ENCODE measurements at regions not wholly inside any gene's neighbourhood (a gene's known extent, or its start where the extent isn't known, plus 50 kb on each side); places are given as distances from the start of the nearest gene placed in this dataset.
"Not testable (repeated sequence)": the region's sequence is repeated elsewhere in the genome, so short reads cannot be mapped to it uniquely, and the experiment has no call there.

GRCh38 chr18:30929718-30930117 lies 112.8 kb downstream of the DSC3 start:
- FAIRE-seq: no peak

DNA sequence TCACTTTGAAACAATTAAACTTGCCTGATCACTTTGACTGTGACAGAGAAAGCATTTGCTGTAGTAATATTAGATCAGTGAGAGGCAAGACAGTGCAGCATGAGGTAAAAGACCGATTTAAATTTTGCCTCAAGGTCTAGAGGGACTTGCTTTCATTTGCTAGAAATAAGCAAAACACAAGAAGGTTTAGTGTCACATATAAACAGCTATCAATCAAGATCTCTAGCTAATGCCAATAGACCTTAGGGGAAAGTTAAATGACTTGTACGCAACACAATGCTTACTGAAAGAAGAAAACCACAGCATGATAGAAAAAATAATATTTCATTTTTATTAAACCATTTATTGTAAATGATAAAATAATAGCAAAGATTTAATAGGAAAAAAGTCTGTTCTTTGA lies 113.5 kb downstream of the DSC3 start:
- FAIRE-seq: no peak

DNA sequence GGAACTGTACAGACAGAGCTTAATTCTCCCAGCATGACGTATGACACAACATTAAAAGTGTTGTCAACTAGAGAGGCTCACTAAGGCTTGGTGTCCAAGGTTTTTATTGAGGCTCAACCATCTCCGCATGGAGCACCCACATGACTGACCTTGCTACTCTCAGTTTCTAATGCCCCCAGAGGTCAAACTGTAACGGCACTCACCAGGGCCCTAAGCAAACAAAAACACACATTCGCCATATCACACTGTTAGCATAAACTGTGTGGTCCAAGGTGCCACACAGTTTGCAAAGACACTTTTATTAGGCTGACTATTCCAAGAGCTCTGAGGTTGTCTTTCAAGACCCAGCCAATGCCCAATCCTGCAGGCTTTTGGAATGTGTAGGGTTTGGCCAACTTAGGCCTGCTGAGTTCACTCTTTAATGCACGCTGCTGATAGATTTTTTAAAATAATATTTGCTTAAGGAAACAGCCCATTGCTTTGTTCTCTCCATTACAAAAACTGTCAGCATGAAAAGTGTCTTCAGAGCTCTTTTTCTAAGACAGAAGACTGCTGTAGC lies 114.9 kb downstream of the DSC3 start:
- FAIRE-seq: no peak

DNA sequence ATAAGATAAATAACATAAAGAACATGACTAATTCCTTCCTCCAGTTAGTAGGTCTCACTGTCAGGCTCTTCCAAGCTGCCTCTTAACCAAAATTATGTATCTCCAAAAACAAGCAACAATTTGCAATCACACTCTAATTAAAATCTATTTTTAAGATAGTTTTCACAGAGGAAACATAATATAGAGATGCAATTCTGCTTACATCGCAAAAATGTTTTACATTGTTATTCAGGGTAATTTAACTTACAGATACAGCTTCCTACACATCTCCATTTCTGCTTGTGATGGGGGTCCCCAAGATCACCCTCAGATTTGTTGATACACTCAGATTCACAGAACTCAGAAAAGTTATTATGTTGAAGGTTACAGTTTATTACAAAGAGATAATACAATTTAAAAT lies 115.5 kb downstream of the DSC3 start:
- no peak for FAIRE-seq

GRCh38 chr18:30925795-30926194 lies 116.7 kb downstream of the DSC3 start:
- no peak for FAIRE-seq

- no peak for FAIRE-seq
Measured at GRCh38 chr18:30920757-30921156, 121.8 kb downstream of the DSC3 start.

DNA sequence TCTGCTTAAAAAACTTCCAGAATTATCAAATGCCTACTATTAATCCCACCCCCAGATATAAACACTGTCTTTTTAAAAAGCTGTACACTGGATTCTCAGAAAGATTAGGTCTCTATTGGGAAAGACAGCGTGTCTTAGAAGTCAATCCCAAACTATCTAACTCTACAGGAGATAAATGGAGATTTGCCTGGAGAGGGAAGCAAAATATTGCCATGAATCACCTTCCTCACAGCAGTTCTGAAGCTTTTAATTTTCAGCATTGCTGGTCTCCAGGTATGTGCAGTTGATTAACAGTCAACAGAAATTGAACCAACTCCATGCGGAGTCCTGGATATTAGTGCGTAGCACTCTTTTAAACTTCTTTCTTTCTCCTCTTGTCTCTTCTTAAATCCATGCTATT lies 122.2 kb downstream of the DSC3 start:
- FAIRE-seq: no peak

DNA sequence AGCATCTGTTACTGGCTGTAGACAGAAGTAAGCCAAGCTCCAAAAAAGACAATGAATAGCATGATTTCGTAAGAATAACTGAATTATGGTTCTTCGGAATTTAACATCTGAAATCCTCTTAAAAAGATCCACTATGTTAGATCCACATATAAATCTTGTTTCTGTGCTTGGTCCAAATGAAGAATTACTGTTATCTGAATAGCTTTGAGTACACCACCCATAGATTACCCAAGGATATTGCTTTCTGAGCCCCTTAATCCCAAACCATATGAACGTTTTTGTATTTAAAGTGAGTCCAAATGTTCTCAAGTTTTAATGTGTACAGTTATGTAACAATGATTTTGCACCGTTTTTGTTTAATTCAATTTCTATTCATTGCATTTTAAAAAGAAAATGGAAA lies 124.9 kb downstream of the DSC3 start:
- no peak for FAIRE-seq

- no peak for FAIRE-seq
Measured at GRCh38 chr18:30915336-30915988, 127.1 kb downstream of the DSC3 start.

GRCh38 chr18:30908381-30908780 lies 134.2 kb downstream of the DSC3 start:
- FAIRE-seq: no peak

DNA sequence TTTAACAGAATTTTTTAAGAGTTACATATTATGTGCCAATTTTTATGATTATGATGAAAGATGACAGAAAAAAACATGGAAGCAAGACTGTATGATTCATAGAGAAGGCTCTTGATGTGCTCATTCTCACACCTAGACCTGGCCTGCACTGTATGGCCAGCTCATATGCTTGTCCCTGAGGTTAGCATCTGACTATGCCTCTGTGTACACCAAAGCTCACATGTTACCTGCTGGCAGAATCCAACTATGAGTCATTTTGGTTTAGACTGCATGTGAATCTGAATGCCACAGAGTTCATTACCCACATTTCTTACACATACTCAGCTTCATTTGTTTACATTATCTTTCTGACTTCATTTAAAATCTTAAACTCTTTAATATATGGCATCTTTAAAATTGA lies 139.0 kb downstream of the DSC3 start:
- FAIRE-seq: no peak

- FAIRE-seq: no peak
Measured at GRCh38 chr18:30889519-30890301, 152.8 kb downstream of the DSC3 start.

- no peak for FAIRE-seq
Measured at GRCh38 chr18:30888344-30888743, 154.2 kb downstream of the DSC3 start.

- no peak for FAIRE-seq
Measured at GRCh38 chr18:30886998-30887397, 155.5 kb downstream of the DSC3 start.

GRCh38 chr18:30870466-30870865 lies 172.1 kb downstream of the DSC3 start:
- FAIRE-seq: no peak

DNA sequence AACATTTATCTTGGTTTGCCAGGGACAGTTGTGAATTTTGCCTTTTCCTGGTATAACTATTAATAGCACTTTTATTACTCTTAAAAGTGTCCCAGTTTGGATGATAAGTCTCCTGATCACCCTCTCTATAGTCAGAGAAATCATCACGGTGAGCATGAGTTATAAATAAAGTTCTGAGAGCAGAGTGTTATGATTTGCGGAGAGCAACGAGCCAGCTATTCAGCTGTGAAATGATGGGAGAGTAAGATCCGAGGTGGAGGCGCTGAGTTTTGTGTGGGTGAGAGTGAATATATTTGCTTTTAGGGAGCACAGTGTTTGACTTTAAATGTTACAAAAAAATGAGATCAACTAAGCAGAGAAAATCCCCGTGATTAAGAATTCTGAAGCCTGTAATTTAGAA lies 179.6 kb downstream of the DSC3 start:
- no peak for FAIRE-seq

DNA sequence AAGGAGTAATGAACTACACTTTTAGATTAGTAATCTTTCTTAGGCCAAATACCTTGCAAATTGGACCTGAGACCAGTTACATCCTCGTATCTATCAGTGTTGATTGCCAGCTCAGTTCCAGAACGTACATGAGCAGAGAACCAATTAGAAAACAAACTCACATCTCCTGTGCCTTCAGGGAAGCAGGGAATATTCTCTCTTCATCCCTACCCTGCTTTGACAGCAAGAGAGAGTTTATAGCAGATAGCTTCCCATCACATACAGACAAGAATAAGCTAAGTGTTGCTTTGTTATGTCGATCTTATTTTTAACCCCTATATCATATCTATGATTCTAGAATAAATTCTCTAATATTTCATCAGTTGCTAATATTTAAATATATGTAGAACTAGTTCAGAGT lies 181.8 kb downstream of the DSC3 start:
- FAIRE-seq: no peak

- FAIRE-seq: no peak
Measured at GRCh38 chr18:30859036-30859435, 183.5 kb downstream of the DSC3 start.

GRCh38 chr18:30858560-30858959 lies 184.0 kb downstream of the DSC3 start:
- no peak for FAIRE-seq

- no peak for FAIRE-seq
Measured at GRCh38 chr18:30855762-30856161, 186.8 kb downstream of the DSC3 start.

DNA sequence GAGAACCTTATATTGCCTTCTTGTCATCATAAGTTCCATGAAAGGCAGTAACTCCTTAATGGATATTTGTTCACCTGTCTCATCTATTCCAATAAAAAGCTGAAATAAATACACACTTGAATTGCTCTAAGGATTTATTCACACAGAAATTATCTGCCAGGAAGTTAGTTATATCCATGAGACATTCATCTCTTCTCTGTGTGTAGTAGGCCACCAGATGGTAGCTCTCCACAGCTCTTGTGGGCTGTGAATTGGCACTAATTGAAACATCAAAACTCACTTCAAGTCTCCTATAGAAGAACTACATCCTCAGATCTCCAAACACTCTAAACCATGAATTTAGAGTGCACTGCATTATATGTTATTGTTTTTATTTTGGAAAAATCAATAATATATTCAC lies 189.6 kb downstream of the DSC3 start:
- FAIRE-seq: no peak

- no peak for FAIRE-seq
Measured at GRCh38 chr18:30852541-30852940, 190.0 kb downstream of the DSC3 start.

- FAIRE-seq: not testable (repeated sequence)
Measured at GRCh38 chr18:30839056-30839561, 203.4 kb downstream of the DSC3 start.

GRCh38 chr18:30828700-30829099 lies 213.8 kb downstream of the DSC3 start:
- FAIRE-seq: no peak
